HEK293 (cell line): ENCODE measurements at regions not wholly inside any gene's neighbourhood (a gene's known extent, or its start where the extent isn't known, plus 50 kb on each side); places are given as distances from the start of the nearest gene placed in this dataset.

ENCODE experiments used
- CTCF ChIA-PET: fragments of 350-600 bp; formaldehyde crosslinking; extraction: SDS; loops from one replicate; lab custom pipeline; 2021; ENCODE audit warnings: antibody characterized with exemption; lab: Yijun Ruan, JAX
- POLR2A ChIA-PET: fragments of 300-600 bp; formaldehyde crosslinking; extraction: SDS; loops from one replicate; lab custom pipeline; 2020; ENCODE audit warnings: antibody characterized with exemption, inconsistent platforms; lab: Yijun Ruan, JAX
- H3K27ac ChIP-seq: fragments of 200-500 bp; sonication (Bioruptor generic); 2 replicates; pipeline ENCODE4 v1.5.1; 2014; ENCODE audit warnings: low read depth, low read length, control low read depth, inconsistent platforms; ENCODE audit errors: extremely low read depth
- H3K36me3 ChIP-seq, 2 experiments: fragments of 200-500 bp in 1 of 2; sonication (Bioruptor generic) in 1 of 2; 1 replicate in 1 of 2; 2 replicates in 1 of 2; pipeline ENCODE4 v1.5.1; 2014 to 2017; ENCODE audit warnings: inconsistent platforms in 2 of 2, low read length in 2 of 2; ENCODE audit not compliant: control insufficient read depth in 2 of 2, insufficient read depth in 1 of 2
- H3K4me1 ChIP-seq: fragments of 200-500 bp; sonication (Bioruptor generic); 2 replicates; pipeline ENCODE4 v1.5.1; 2014; ENCODE audit warnings: mild to moderate bottlenecking, low read length, inconsistent platforms; ENCODE audit not compliant: control insufficient read depth, insufficient read depth
- H3K4me3 ChIP-seq: 2 replicates; pipeline ENCODE4 v1.5.1; 2011; ENCODE audit warnings: low read depth, mild to moderate bottlenecking, control low read depth, low read length, moderate library complexity
- H3K9me3 ChIP-seq: fragments of 200-500 bp; sonication (Bioruptor generic); 2 replicates; pipeline ENCODE4 v1.5.1; 2014; ENCODE audit warnings: low read depth, low read length, inconsistent platforms; ENCODE audit not compliant: control insufficient read depth, insufficient read depth
- SCRT1 ChIP-seq: fragments of 450-650 bp; formaldehyde crosslinking; IDR thresholded peaks from 2 replicates; pipeline ENCODE4 v1.5.1; 2016; ENCODE audit warnings: missing biosample characterization, missing genetic modification characterization, borderline replicate concordance
- ZBTB8A ChIP-seq: fragments of 450-650 bp; formaldehyde crosslinking; IDR thresholded peaks from 2 replicates; pipeline ENCODE4 v1.5.1; 2016; ENCODE audit warnings: missing biosample characterization, missing genetic modification characterization
- ZNF121 ChIP-seq: fragments of 450-650 bp; formaldehyde crosslinking; IDR thresholded peaks from 2 replicates; pipeline ENCODE4 v1.5.1; 2016; ENCODE audit warnings: missing biosample characterization, missing genetic modification characterization
- ZNF501 ChIP-seq: fragments of 450-650 bp; formaldehyde crosslinking; IDR thresholded peaks from 2 replicates; pipeline ENCODE4 v1.5.1; 2016; ENCODE audit warnings: missing biosample characterization, missing genetic modification characterization
- ZNF623 ChIP-seq: fragments of 450-650 bp; formaldehyde crosslinking; IDR thresholded peaks from 2 replicates; pipeline ENCODE4 v1.5.1; 2016; ENCODE audit warnings: missing biosample characterization, missing genetic modification characterization
- TF ChIP-seq, protein P1 (sequence below): fragments of 450-650 bp; formaldehyde crosslinking; conservative IDR thresholded peaks from 2 replicates; pipeline ENCODE4 v1.5.1; 2016; ENCODE audit warnings: low read depth, missing biosample characterization, missing genetic modification characterization
- TF ChIP-seq, protein P2 (sequence below): fragments of 450-650 bp; formaldehyde crosslinking; IDR thresholded peaks from 2 replicates; pipeline ENCODE4 v1.5.1; 2017; ENCODE audit warnings: missing biosample characterization, missing genetic modification characterization
- TF ChIP-seq, protein P3 (sequence below): fragments of 450-650 bp; formaldehyde crosslinking; IDR thresholded peaks from 2 replicates; pipeline ENCODE4 v1.5.1; 2016; ENCODE audit warnings: missing biosample characterization, missing genetic modification characterization
- TF ChIP-seq, protein P4 (sequence below): fragments of 450-650 bp; formaldehyde crosslinking; IDR thresholded peaks from 2 replicates; pipeline ENCODE4 v1.5.1; 2016; ENCODE audit warnings: missing biosample characterization, missing genetic modification characterization
- TF ChIP-seq, protein P5 (sequence below): fragments of 450-650 bp; formaldehyde crosslinking; IDR thresholded peaks from 2 replicates; pipeline ENCODE4 v1.5.1; 2016; ENCODE audit warnings: missing biosample characterization, missing genetic modification characterization
- TF ChIP-seq, protein P6 (sequence below): fragments of 450-650 bp; IDR thresholded peaks from 2 replicates; pipeline ENCODE4 v1.5.1; 2018; ENCODE audit warnings: missing biosample characterization, missing genetic modification characterization

DNA sequence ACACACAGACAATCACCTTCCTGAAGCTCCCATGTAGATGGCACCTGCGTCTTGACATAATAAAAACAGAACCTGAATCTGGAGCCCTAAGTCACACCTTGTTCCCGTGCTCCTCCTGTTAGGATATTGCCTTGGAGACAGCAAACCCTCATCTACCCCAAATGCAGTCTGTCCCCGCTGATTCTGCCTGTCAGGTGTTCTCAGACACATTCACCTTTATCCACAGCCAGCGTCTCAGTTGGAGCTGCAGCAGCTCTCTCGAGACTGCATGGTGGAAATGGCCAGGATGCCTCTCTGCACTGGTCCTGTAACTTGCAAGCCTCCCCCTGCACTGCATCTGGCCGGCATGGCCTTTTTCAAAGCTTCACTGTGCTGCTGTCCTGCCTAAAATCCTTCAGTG lies 218.0 kb upstream of the ZNF32 start:
- ChIA-PET CTCF (no interaction called here), POLR2A (no interaction called here)
- Histone ChIP-seq H3K36me3 (no peaks in the 10 kb centered on the region), H3K9me3 (no peaks in the 10 kb centered on the region), H3K4me3 (no peak overlapping the region), H3K4me1 (peaks cover 6% of the 10 kb centered on the region), H3K27ac (no peak overlapping the region)
- TF ChIP-seq, protein P1, sequence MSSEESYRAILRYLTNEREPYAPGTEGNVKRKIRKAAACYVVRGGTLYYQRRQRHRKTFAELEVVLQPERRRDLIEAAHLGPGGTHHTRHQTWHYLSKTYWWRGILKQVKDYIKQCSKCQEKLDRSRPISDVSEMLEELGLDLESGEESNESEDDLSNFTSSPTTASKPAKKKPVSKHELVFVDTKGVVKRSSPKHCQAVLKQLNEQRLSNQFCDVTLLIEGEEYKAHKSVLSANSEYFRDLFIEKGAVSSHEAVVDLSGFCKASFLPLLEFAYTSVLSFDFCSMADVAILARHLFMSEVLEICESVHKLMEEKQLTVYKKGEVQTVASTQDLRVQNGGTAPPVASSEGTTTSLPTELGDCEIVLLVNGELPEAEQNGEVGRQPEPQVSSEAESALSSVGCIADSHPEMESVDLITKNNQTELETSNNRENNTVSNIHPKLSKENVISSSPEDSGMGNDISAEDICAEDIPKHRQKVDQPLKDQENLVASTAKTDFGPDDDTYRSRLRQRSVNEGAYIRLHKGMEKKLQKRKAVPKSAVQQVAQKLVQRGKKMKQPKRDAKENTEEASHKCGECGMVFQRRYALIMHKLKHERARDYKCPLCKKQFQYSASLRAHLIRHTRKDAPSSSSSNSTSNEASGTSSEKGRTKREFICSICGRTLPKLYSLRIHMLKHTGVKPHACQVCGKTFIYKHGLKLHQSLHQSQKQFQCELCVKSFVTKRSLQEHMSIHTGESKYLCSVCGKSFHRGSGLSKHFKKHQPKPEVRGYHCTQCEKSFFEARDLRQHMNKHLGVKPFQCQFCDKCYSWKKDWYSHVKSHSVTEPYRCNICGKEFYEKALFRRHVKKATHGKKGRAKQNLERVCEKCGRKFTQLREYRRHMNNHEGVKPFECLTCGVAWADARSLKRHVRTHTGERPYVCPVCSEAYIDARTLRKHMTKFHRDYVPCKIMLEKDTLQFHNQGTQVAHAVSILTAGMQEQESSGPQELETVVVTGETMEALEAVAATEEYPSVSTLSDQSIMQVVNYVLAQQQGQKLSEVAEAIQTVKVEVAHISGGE (tag by site-specific recombination), result no peak
- TF ChIP-seq, protein P2, sequence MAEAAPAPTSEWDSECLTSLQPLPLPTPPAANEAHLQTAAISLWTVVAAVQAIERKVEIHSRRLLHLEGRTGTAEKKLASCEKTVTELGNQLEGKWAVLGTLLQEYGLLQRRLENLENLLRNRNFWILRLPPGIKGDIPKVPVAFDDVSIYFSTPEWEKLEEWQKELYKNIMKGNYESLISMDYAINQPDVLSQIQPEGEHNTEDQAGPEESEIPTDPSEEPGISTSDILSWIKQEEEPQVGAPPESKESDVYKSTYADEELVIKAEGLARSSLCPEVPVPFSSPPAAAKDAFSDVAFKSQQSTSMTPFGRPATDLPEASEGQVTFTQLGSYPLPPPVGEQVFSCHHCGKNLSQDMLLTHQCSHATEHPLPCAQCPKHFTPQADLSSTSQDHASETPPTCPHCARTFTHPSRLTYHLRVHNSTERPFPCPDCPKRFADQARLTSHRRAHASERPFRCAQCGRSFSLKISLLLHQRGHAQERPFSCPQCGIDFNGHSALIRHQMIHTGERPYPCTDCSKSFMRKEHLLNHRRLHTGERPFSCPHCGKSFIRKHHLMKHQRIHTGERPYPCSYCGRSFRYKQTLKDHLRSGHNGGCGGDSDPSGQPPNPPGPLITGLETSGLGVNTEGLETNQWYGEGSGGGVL, result no peak
- TF ChIP-seq SCRT1, result no peak
- TF ChIP-seq, protein P3, sequence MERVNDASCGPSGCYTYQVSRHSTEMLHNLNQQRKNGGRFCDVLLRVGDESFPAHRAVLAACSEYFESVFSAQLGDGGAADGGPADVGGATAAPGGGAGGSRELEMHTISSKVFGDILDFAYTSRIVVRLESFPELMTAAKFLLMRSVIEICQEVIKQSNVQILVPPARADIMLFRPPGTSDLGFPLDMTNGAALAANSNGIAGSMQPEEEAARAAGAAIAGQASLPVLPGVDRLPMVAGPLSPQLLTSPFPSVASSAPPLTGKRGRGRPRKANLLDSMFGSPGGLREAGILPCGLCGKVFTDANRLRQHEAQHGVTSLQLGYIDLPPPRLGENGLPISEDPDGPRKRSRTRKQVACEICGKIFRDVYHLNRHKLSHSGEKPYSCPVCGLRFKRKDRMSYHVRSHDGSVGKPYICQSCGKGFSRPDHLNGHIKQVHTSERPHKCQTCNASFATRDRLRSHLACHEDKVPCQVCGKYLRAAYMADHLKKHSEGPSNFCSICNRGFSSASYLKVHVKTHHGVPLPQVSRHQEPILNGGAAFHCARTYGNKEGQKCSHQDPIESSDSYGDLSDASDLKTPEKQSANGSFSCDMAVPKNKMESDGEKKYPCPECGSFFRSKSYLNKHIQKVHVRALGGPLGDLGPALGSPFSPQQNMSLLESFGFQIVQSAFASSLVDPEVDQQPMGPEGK (tag by site-specific recombination), result no peak
- TF ChIP-seq, protein P4, sequence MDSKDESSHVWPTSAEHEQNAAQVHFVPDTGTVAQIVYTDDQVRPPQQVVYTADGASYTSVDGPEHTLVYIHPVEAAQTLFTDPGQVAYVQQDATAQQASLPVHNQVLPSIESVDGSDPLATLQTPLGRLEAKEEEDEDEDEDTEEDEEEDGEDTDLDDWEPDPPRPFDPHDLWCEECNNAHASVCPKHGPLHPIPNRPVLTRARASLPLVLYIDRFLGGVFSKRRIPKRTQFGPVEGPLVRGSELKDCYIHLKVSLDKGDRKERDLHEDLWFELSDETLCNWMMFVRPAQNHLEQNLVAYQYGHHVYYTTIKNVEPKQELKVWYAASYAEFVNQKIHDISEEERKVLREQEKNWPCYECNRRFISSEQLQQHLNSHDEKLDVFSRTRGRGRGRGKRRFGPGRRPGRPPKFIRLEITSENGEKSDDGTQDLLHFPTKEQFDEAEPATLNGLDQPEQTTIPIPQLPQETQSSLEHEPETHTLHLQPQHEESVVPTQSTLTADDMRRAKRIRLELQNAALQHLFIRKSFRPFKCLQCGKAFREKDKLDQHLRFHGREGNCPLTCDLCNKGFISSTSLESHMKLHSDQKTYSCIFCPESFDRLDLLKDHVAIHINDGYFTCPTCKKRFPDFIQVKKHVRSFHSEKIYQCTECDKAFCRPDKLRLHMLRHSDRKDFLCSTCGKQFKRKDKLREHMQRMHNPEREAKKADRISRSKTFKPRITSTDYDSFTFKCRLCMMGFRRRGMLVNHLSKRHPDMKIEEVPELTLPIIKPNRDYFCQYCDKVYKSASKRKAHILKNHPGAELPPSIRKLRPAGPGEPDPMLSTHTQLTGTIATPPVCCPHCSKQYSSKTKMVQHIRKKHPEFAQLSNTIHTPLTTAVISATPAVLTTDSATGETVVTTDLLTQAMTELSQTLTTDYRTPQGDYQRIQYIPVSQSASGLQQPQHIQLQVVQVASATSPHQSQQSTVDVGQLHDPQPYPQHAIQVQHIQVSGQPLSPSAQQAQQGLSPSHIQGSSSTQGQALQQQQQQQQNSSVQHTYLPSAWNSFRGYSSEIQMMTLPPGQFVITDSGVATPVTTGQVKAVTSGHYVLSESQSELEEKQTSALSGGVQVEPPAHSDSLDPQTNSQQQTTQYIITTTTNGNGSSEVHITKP (tag by site-specific recombination), result no peak
- TF ChIP-seq ZNF623 (tag by site-specific recombination), result no peak
- TF ChIP-seq, protein P5, sequence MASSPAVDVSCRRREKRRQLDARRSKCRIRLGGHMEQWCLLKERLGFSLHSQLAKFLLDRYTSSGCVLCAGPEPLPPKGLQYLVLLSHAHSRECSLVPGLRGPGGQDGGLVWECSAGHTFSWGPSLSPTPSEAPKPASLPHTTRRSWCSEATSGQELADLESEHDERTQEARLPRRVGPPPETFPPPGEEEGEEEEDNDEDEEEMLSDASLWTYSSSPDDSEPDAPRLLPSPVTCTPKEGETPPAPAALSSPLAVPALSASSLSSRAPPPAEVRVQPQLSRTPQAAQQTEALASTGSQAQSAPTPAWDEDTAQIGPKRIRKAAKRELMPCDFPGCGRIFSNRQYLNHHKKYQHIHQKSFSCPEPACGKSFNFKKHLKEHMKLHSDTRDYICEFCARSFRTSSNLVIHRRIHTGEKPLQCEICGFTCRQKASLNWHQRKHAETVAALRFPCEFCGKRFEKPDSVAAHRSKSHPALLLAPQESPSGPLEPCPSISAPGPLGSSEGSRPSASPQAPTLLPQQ (tag by site-specific recombination), result no peak
- TF ChIP-seq, protein P6, sequence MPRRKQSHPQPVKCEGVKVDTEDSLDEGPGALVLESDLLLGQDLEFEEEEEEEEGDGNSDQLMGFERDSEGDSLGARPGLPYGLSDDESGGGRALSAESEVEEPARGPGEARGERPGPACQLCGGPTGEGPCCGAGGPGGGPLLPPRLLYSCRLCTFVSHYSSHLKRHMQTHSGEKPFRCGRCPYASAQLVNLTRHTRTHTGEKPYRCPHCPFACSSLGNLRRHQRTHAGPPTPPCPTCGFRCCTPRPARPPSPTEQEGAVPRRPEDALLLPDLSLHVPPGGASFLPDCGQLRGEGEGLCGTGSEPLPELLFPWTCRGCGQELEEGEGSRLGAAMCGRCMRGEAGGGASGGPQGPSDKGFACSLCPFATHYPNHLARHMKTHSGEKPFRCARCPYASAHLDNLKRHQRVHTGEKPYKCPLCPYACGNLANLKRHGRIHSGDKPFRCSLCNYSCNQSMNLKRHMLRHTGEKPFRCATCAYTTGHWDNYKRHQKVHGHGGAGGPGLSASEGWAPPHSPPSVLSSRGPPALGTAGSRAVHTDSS (tag by site-specific recombination), result no peak
- TF ChIP-seq ZNF121, result no peak
- no peak for TF ChIP-seq ZBTB8A
- TF ChIP-seq ZNF501, result no peak
